ENCODE measurements at regions not wholly inside any gene's neighbourhood (a gene's known extent, or its start where the extent isn't known, plus 50 kb on each side); places are given as distances from the start of the nearest gene placed in this dataset.

DNA sequence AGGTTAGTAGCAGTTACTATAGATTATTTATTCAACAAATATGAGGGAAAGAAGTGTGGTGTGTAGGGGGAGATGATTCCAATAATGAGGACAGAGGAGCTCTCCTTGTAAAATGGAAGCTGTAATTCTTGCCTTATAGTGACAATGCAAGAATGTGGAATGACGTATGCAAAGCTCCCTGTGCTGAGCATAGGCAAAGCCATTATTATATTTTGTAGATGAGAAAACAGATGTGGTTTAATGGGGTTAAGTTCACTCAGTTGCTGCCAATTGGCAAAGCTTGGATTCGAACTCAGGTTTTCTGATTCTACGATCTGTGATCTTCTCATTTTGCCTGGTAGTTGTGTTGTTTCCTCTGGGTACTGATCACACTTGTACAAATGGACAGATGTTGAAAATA lies 153.3 kb downstream of the LSMEM1 start:
- Histone ChIP-seq H3K36me3 (ENCODE audit: insufficient read depth, low read length) (no peaks in the 10 kb centered on the region), H3K4me3 (ENCODE audit: low read length) (no peak overlapping the region), H4K20me1 (ENCODE audit: insufficient read depth) (no peaks in the 10 kb centered on the region), H3K9me3 (ENCODE audit: low read length) (no peaks in the 10 kb centered on the region), H3K4me2 (ENCODE audit: low read length) (peak overlapping the region; percentile 20), H3K27me3 (ENCODE audit: insufficient read depth, low read depth, low read length) (no peaks in the 10 kb centered on the region), H3K9me2 (ENCODE audit: insufficient read depth, low read length) (no peaks in the 10 kb centered on the region), H3K79me2 (replicated peaks; ENCODE audit: insufficient read depth, low read length) (no peaks in the 10 kb centered on the region), H3K27ac (ENCODE audit: low read length) (no peak overlapping the region), H3F3A (ENCODE audit: insufficient read depth, low read length, poor library complexity, severe bottlenecking) (no peaks in the 10 kb centered on the region), H2AFZ (ENCODE audit: low read depth, low read length) (no peak overlapping the region), H3K9ac (ENCODE audit: low read length) (no peak overlapping the region)
- TF ChIP-seq EP300 (conservative IDR thresholded peaks at IDR 0.05; ENCODE audit: poor library complexity, severe bottlenecking) (no peak), MXI1 (conservative IDR thresholded peaks at IDR 0.05; ENCODE audit: poor library complexity, severe bottlenecking) (no peak), EZH2 (IDR thresholded peaks at IDR 0.05; ENCODE audit: borderline replicate concordance, insufficient read depth, low read length, poor library complexity, severe bottlenecking) (no peak), CTCF (IDR thresholded peaks at IDR 0.05; ENCODE audit: poor library complexity, severe bottlenecking) (no peak), POLR2AphosphoS5 (IDR thresholded peaks at IDR 0.05) (no peak), TAF1 (IDR thresholded peaks at IDR 0.05; ENCODE audit: low read depth) (no peak), REST (IDR thresholded peaks at IDR 0.05; ENCODE audit: borderline replicate concordance) (no peak), RAD21 (conservative IDR thresholded peaks at IDR 0.05) (no peak), SMC3 (conservative IDR thresholded peaks at IDR 0.05; ENCODE audit: poor library complexity) (no peak)

GRCh38 chr7:112635742-112636141 lies 154.5 kb downstream of the TMEM168 start:
- H3K9ac ChIP-seq (ENCODE audit: low read length) = no peak overlapping the region
- H3K27ac ChIP-seq (ENCODE audit: low read length) = no peak overlapping the region
- no peaks in the 10 kb centered on the region for H3F3A ChIP-seq (ENCODE audit: insufficient read depth, low read length, poor library complexity, severe bottlenecking)
- no peaks in the 10 kb centered on the region for H3K9me2 ChIP-seq (ENCODE audit: insufficient read depth, low read length)
- H4K20me1 ChIP-seq (ENCODE audit: insufficient read depth) = no peaks in the 10 kb centered on the region
- H3K4me3 ChIP-seq (ENCODE audit: low read length) = no peak overlapping the region
- H3K9me3 ChIP-seq (ENCODE audit: low read length) = no peaks in the 10 kb centered on the region
- no peaks in the 10 kb centered on the region for H3K36me3 ChIP-seq (ENCODE audit: insufficient read depth, low read length)
- no peak overlapping the region for H2AFZ ChIP-seq (ENCODE audit: low read depth, low read length)
- no peak overlapping the region for H3K4me2 ChIP-seq (ENCODE audit: low read length)
- TF ChIP-seq EP300 (conservative IDR thresholded peaks at IDR 0.05; ENCODE audit: poor library complexity, severe bottlenecking) (no peak), EZH2 (IDR thresholded peaks at IDR 0.05; ENCODE audit: borderline replicate concordance, insufficient read depth, low read length, poor library complexity, severe bottlenecking) (no peak), MXI1 (conservative IDR thresholded peaks at IDR 0.05; ENCODE audit: poor library complexity, severe bottlenecking) (no peak), RAD21 (conservative IDR thresholded peaks at IDR 0.05) (no peak), CTCF (IDR thresholded peaks at IDR 0.05; ENCODE audit: poor library complexity, severe bottlenecking) (no peak), REST (IDR thresholded peaks at IDR 0.05; ENCODE audit: borderline replicate concordance) (no peak), SMC3 (conservative IDR thresholded peaks at IDR 0.05; ENCODE audit: poor library complexity) (no peak), POLR2AphosphoS5 (IDR thresholded peaks at IDR 0.05) (no peak), TAF1 (IDR thresholded peaks at IDR 0.05; ENCODE audit: low read depth) (no peak)
- no peaks in the 10 kb centered on the region for H3K27me3 ChIP-seq (ENCODE audit: insufficient read depth, low read depth, low read length)
- no peaks in the 10 kb centered on the region for H3K79me2 ChIP-seq (replicated peaks; ENCODE audit: insufficient read depth, low read length)
